ENCODE measurements at regions not wholly inside any gene's neighbourhood (a gene's known extent, or its start where the extent isn't known, plus 50 kb on each side); places are given as distances from the start of the nearest gene placed in this dataset.
A peak's percentile ranks its signal among the peaks of the same experiment; 100 is the strongest.

DNA sequence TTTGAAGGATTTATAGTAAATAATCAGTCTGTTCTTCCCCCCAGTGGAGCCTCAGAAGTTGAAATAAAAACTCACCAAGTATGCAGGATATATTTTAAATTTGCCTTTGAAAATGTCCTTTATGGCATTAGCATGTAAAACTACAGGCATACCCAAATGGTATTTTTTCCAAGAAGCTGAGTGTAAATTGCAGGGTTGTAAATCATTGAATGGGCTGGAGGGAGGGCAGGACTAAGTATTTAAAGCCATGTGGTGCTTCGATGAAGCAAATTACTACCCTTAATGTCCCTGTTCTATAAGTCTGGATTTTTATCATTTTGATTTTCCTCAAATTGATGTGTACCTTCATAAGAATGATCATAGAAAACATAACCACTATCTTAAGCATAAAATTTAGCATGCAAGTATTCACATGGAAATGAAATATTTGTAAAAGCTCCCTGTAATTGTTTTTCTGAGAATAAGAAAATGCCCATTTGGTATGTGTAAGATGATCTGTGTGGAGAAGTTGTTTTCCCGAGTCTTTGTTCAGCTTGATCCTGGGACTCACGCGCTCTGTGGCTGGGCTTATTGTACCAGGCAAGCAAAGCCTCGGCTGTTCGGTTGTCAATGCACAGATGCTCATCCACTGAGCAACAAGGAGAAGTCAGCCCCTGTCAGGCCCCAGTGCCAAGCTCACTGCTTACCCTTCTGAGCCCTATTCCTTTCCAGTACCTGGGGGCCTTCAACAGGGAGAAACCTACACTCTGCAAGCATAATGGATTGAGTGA, 66.7 kb downstream of the CD164 start:
- peak; percentile 38 for DNase-seq

DNA sequence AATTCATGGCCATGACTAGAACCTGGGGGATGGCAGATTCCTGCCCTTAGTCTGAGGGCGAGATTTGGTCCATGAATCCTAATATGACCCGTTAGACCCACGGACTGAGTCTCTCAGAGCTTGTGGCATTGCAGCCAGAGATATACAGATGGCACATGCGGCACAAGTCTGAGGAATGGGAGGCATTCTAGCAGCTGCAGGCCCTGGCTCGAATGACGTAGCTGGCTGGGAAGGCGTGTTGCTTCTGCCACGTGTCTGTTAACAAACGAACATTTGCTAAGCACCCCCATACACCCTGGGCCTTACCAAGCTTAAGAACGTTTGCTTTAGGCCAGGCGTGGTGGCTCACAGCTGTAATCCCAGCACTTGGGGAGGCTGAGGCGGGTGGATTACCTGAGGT, 68.0 kb downstream of the CD164 start:
- DNase-seq: no peak

DNA sequence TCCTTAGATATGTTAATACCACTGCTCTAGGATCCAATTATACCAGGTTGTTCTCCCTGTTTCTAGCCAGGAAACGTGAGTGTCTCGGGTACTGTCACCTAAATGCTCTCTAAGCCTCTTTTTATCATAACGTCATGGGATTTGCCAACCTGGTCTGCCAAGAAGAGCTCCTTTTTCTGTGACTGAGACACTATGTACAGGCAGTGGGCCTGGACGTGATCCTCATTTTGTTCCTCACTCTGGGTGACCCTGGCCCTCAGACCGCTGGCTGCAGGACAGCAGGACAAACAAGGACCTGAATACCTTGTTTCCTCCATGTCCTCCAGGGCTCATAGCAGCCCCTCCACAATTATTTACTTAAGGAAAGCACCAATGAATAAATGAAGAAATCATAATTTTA, 69.1 kb downstream of the CD164 start:
- no peak for DNase-seq

DNA sequence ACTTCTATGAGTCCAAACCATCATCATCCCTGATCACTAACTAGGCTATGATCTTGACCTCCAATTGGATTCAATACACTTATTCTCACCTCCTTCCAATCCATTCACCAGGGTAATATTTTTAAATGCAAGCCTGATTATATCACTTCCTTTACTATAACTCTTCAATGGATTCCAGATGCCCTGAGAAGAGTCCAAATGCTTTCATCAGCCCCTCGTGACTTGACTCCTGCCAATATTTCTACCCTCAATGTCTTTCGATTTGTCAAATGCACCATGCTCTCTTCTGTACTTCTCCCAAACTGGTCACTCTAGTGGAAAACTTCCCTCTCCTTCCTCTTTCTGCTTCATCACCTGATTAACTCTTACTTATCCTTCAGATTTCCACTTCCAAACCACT, 70.8 kb downstream of the CD164 start:
- no peak for DNase-seq

DNA sequence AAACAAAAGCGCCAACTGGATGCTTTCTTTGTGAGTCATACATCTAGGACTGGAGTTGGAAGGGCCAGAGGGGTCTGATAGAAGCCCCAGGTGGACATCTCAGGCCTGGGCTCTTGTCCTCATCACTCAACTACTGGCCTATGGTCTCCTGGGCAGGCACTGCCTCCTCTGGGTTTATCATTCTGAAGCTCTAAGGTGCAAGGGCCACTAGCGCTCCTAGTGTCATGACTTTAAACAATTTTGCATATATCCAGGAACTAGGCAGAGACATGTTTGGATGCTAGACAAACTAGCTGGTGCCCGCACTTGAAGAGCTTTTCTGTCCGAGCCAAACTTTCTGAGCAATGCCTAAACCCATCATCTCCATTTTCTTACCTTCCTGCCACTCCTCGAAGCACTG, 72.3 kb downstream of the CD164 start:
- no peak for DNase-seq

DNA sequence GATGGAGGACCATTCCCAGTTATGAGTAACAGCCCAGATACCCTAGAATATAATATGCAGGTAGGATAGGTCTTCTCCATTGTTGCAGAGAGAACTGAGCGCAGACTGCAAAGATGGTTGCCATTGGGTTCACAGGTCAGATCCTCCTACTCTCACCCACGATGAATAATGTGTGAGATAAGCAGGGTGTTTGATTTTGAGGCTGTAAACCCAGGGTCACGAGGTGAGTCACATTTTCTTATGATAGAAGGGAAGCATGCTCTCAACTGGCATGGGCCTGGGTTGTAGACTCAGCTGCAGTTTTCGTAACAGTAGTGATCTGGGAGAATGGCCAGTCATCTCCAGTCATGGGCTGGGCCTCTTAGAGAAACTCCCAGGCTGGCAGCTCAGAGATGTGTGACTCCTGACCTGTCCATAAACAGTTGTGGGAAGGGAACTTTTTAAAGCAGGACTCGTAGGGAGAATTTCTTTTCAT, 74.2 kb downstream of the CD164 start:
- DNase-seq: no peak

DNA sequence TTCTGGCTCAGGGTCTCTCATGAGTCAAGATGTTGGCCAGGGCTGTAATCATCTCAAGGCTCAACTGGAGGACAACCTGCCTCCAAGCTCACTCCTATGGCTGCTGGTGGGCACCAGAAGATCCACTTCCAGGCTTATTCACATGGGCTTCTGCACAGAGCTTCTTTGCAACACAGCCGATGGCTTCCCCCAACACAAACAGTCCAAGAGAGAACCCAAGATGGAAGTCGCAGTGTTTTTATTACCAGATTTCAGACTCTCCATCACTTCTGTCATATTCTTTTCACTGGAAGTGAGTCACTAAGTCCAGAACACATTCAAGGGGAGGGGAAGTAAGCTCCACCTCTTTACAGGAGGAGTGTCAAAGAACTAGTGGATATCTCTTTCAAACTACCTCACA, 75.5 kb downstream of the CD164 start:
- no peak for DNase-seq

DNA sequence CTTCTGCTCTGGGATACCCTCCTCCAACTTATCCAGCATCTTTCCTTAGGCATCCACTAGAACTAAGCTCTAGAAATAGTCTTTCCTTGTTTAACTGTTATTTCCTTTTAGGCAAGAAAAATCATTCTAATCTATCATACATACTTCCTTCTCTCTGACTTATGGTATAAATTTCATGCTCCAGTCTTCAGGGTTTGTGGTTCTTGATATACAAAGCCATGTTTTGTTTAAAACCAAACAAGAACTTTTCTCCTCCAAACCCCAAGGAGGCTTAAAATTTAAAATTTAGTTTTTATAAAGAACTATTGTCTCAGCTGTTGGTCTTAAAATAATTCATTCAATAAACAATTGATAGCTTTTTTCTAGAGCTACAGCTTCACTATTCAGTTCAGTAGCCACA, 77.2 kb downstream of the CD164 start:
- DNase-seq: no peak

DNA sequence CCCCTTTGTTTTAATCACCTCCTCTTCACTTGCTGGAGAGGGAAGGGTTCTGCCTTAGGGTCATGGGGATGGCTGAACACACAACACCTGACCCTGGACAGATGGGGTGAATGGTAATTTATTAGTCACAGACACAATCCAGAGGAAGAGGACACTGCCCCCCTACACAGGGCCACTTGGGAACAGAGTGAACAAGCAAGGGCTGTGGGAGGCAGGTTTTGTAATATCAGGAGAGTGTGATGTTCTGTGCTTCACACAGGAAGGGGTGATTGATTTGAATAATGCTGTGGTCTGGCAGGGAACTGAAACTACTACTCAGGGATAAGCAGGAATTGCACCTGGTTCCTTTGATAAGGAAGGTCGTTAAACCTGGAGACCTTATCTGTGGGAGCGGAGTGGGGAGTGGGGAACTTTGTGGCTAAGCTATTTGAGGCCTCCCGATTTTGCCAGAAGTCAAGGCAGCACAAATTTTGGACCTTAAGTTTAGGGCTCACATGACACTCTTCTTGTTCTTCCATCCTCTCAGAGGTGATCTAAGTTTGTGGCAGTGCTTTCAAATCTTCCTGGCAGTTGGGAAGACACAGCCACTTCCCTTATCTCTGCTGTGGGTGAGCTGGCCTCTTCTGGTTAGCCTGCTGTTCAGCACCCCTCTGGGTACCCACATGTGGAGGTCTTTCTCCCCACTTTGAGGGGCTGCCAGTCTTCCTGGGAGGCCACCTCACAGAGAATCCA, 77.8 kb downstream of the CD164 start:
- DNase-seq: no peak

DNA sequence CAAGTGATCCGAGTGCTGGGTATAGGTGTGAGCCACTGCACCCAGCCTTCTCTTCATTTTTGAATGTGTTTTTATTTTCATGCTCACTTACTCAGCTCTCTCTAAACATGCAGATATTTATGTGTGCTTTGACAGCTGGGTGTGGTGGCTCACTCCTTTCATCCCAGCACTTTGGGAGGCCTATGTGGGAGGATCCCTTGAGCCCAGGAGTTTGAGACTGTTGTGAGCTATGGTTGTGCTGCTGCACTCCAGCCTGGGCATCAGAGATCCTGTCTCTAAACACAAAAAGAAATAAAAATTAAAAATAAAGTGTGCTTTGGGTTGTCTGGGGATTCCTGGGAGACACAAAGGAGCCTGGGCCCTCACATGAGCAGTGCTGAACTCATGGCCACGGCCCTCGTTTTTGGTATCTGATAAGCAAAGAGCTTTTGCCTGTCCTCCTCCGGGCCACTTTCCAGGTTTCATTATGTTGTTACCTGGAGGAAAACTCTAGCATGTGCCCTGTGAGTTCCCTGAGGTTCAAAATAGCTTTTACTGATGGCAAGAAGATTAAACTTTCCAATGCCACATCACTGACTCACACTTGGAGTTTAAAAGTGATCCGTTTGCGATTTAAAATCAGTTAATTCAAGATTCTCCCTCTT, 78.5 kb downstream of the CD164 start:
- DNase-seq: no peak

DNA sequence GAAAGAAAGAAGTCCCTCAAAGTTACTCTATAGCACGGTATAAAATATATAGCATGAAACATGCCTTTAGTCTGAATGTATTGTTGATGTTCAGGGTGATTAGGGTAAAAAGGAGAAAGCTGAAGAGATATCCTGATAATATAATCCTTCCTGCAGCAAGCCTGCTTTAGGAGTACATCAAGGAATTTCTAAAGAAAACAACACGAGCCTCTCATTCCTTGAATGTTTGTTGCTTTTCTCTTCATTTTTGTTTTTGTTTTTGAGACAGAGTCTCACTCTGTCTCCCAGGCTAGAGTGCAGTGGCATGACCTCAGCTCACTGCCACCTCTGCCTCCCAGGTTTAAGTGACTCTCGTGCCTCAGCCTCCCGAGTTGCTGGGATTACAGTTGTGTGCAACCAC, 79.1 kb downstream of the CD164 start:
- DNase-seq: no peak

DNA sequence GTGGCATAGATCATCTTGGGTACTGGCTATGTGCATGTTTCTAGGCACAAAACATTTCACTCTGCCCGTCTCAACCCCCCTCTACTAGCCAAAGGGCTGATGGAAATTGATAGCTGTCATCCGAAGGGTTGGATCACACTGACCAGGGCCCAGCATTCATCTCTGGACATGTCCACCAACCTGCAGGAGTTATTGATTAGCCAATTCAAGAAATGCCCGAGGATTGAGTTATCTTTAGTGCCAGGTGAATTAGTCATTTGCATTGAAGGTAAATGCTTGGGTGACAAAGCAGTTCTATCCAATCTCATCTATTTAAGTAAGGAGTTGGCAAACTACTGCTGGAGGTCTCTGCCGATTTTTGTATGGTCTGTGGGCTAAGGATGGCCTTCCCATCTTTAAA, 80.1 kb downstream of the CD164 start:
- no peak for DNase-seq

DNA sequence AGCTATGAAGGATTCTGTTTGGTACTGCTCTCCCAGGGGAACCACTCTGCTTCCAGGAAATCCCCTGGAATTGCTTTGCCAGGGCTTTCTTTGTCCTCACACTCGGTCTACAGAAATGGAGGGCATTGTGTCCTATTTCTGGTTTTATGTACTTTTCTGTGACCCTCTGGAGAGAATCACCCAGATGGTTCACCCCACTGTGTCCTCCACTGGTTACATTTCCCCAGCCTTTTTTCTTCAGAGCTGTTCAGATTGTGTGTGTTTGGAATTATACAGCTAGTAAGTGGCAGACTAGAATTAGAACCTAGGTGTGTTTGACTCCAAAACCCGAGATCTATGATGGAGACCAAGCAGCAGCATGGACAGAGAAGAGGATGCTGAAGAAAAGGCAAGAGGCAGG, 80.8 kb downstream of the CD164 start:
- peak; percentile 36 for DNase-seq

DNA sequence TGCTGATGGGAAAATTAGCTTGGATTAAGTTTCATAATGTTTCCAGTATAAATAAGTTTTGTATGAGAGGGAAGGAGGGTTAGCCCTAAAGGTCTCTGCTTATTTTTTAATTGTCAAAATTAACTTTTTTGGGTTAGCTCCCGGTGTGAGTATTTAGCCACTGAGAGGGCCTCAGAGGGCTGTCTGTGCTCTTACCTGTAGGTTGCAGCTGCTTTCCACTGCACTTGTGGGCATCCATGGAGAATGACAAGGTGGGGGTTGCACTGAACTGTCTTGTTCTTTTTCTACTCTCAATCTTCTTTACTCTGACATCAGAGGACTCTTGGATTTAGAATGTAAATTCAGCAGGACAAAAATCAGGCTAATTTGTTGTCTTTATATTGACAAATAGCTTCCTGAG, 81.4 kb downstream of the CD164 start:
- DNase-seq: no peak

DNA sequence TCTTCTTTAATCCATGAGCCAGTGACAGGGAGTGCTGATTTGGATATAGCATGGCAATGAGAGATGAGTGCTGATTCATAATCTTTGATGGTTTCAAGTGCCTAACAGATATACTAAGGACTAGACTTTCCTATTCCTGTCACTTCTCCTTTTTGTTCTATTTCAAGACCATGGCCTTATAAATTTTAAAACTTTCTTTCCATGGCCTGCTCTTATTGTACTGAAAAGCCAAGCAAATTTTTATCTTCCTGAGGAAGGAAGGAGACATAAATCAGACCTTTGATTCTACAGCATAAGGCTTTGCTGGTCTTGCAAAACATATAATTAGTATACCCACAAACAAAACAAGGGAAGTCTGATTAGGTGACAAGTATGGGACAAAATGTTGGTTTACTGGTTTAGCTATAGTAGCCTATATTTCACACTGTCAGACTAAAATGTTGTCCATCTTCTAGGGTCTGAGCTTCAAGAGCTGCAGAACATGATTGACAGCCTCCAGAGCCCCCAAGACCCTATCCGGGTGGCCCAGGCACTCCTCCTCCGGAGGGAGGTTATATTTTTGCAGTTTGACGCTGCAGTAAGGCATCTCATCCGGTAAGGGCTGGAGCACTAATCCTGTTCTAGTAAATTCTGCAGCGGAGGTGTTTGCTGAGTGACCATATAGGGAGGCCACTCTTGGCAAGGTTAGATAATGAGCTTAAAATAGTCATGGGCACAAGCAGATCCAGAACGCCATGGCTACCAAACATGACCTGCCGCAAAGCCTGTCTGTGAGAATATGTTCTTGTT, 82.3 kb downstream of the CD164 start:
- peak; percentile 80 for DNase-seq

DNA sequence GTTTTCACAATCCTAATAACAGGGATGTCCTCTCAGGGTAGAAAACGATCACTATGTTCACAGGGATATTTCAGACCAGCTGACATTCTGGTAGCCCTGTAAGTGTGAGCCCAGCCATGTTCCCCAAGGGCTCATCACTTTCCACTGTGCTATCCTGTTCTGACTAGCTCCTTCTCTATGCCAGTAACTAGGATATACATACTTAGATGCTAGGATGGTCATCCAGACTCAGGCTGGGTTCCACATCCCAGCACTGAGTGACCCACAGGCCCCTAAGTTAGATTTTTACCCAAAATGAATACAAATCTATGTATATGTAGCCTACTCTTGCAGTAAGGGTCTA, 83.0 kb downstream of the CD164 start:
- DNase-seq: peak; percentile 17

DNA sequence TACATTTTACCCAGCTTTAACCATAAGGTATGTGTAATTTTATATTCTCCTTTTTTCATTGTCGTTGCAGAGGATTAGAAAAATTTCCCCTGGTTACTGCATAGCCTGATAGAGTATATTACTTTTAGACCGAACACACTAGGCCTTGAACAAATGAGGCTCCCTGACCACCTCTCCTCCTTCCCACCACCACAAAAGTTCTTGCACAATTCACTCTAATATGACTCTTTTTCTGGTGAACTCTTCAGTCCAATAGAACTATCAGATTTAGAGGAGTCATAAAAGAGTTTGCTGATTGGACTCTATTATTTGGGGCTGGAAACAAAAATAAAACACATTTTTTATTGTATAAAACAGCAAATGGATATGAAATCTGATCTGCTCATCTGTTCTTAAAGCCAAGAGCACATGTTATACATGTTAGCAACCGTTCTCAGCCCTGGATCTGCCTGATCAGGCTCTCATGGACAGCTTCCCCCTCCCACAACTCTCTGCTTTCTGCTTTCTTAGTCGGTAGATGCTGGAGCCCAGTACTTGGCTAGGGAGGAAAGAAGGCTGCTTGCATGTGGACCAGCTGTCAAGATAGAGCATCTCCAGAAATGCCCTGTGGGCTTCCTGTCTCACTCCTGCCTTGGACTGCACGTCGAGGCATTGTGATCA, 83.5 kb downstream of the CD164 start:
- DNase-seq: peak; percentile 17

DNA sequence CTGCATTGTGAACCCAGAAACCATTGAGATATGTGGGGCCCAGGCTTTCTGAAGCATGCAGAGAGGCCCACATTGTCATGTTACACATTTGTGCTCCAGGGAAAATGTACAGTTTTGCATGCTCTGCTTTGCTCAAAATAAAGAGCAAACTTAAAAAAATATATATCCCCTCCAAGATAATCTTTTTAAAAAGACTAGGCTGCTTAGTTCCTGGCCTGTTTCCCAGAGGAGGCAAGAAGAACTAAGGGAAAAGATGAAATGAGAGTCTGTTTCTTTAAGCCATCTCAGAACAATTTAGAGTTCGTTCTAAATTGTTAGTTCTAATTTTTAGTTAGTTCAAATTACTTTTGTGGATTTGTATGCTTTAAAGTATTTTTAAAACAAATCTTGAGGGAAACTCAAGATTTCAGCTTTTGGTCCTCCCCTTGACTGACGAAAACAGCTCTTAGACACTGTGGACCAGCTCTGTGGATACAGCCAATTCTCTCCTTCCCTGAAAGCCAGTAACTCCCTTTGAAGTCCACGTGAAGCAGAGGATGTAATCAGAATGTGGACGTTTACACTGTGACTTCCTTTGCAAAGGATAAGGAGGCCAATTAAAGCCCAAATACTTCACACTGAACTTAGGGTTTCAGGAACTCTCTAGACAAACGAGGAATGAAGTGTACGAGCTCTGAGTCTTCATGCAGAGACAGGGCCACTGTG, 84.7 kb downstream of the CD164 start:
- peak; percentile 13 for DNase-seq

DNA sequence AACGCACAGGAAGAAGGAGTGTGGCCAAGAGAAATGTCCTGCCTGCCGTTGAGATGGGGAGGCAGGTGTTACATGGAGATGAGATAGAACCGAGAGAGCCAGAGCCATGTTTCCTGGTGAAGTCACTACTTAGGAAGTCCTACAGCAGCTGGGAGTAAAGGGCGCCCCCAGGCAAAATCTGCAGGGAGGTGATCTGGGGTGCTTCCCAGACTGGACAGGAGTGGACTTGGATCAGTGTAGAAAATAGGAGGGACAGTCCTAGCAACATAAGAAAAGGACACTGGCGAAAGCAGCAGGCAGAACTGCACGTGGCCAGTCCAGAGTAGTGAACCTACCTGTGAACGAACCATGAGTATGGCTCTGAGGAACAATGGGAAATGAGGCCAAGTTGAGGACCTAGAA, 85.3 kb downstream of the CD164 start:
- DNase-seq: peak; percentile 83

DNA sequence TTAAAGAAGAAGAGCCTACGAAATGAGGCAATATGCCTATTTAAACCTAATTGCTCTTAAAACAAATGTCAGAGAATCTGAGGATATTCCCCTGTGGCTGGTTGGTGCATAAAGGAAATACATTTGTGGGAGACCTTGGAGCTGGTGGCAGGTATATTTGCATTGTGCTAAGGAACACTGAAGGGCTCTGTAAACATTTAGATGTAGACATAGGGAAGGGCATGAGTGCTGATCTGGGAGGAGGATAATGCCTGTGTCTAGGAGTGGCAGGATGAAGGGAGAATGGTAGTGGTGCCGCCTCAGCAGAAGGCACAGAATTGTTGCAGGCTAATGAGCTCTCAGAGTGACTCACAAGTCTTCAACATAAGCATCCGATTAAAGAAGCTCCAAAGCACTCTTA, 85.8 kb downstream of the CD164 start:
- DNase-seq: peak; percentile 92

DNA sequence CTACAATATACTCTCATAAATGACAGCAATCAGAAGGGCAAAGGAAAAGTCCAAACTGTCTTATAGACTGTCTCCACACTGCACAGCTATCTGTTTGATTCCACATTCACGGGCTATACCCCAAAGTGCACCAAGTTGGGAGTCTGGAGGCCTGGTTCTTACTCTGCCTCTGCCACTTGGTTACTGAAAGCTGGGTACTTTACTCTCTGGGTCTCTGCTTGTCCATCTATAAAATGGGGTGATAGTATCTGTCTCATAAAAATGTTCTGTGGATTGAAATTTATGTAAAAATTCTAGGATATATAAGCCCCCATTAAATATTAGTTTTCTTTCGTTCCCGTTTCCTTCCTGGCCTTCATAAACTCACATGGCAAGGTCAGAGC, 86.5 kb downstream of the CD164 start:
- DNase-seq: peak; percentile 39

DNA sequence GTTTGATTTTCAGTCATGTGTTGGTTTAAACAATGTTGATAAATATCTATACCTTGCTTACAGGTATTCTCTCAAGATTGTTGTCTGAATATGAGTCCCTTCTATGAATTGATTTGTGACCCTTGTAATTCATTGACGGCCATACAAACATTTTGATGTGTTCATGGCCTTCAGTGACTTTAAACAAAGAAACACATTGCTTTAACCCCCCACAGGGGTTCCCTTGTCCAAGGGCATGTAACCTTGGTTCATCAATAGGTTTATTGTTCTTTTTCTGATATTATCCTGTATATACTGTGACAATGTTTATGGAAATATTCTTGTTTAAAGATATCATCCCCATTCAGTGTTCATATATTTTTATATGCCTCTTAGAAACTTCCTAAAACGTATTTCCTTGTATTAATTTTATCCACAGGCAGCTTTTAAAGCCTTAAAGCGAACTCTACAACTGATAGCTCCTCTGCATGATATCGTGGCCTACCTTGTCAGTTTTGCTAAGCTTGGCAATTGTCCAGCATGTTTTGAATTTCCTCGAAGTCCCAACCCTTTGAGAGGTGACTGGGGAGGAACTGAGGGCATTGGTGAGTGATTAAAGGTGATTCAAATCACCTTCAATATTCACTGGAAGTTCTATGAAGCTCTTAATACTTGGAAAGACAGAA, 87.0 kb downstream of the CD164 start:
- DNase-seq: peak; percentile 26
